Adrenal gland (tissue), 9 donors: ENCODE measurements at regions not wholly inside any gene's neighbourhood (a gene's known extent, or its start where the extent isn't known, plus 50 kb on each side); places are given as distances from the start of the nearest gene placed in this dataset.

ENCODE experiments used
- DNase-seq, 7 donors: peaks; one replicate each; pipeline ENCODE4 v3.0.0-alpha.2; 2019 to 2020
- H3K27ac ChIP-seq, 5 donors: fragments of 200-600 bp; sonication (generic) in 4 of 5; 1 replicate in 3 of 5; 2 replicates in 2 of 5; pipeline versions ENCODE4 v1.5.1 to v1.8.0; 2016 to 2020; ENCODE audit warnings: mild to moderate bottlenecking in 1 of 5
- H3K27me3 ChIP-seq: fragments of 200-600 bp; 2 replicates; pipeline ENCODE4 v1.8.0; 2021
- H3K36me3 ChIP-seq, 2 donors: fragments of 200-600 bp; replicated peaks in 1 of 2; 1 replicate in 1 of 2; 2 replicates in 1 of 2; pipeline versions ENCODE4 v1.5.1 to v1.8.0; 2018 to 2022
- H3K4me1 ChIP-seq, 2 donors: fragments of 200-600 bp; replicated peaks in 1 of 2; 1 replicate in 1 of 2; 2 replicates in 1 of 2; pipeline versions ENCODE4 v1.5.1 to v1.8.0; 2018 to 2021
- H3K4me3 ChIP-seq, 4 donors: fragments of 200-600 bp; sonication (generic) in 3 of 4; one replicate each; pipeline ENCODE4 v1.5.1; 2016 to 2018
- H3K9me3 ChIP-seq, 3 donors: fragments of 200-600 bp; sonication (generic) in 1 of 3; replicated peaks in 1 of 3; 1 replicate in 2 of 3; 2 replicates in 1 of 3; pipeline versions ENCODE4 v1.5.1 to v1.8.0; 2016 to 2021
- CTCF ChIP-seq, 6 experiments: fragments of 450-650 bp in 4 of 6; fragments of 200-600 bp in 2 of 6; sonication (generic) in 1 of 6; IDR thresholded peaks; 1 replicate in 5 of 6; 2 replicates in 1 of 6; pipeline versions ENCODE4 v1.5.1 to v1.8.0; 2016 to 2021; ENCODE audit warnings: antibody characterized with exemption in 6 of 6, mild to moderate bottlenecking in 2 of 6, moderate library complexity in 1 of 6
- POLR2A ChIP-seq, 2 donors: fragments of 450-650 bp; IDR thresholded peaks; one replicate each; pipeline ENCODE4 v1.6.1; 2017; ENCODE audit warnings: antibody characterized with exemption in 2 of 2, mild to moderate bottlenecking in 2 of 2, moderate library complexity in 1 of 2
- WGBS, 4 donors: extraction: QIAGEN DNeasy Blood & Tissue Kit in 2 of 4; methylation state at CpG; one replicate each; pipeline versions ENCODE4 v1.1.5 to v1.1.7; 2013 to 2017; 5-methylcytosine and 5-hydroxymethylcytosine counted together
- intact Hi-C, 2 donors: fragments of 100-400 bp; cut with DNase I; formaldehyde crosslinking; loops; one replicate each; pipeline versions ENCODE4 v1.14.1 to v1.15.0; 2022 to 2023
- donor health status: healthy with polysubstance abuse.
- donor health status: Bipolar disorder and iron deficiency.
- donor health status: DM: yes; HTN: yes; CAD: no.
- donor health status: DM: no; HTN: no; CAD: no.
- donor health status: DM: no; HTN: no; CAD: no.

- intact Hi-C loops, result no loop called here
- Histone ChIP-seq H3K4me1 (no peaks in the 10 kb centered on the region), H3K4me3 (no peak overlapping the region), H3K27me3 (no peaks in the 10 kb centered on the region), H3K36me3 (no peaks in the 10 kb centered on the region), H3K9me3 (no peaks in the 10 kb centered on the region), H3K27ac (no peak overlapping the region)
- 86 to 100% (median 90%) methylated on average over 5 to 14 of the region's 14 CpGs for WGBS, 4 donors
- no peak for DNase-seq
- TF ChIP-seq CTCF (IDR thresholded peaks at IDR 0.05) (no peak), POLR2A (IDR thresholded peaks at IDR 0.05) (no peak)
Observed at GRCh38 chr21:43291347-43291950, 122.6 kb downstream of the CRYAA start.

GRCh38 chr21:43290421-43291346 lies 121.9 kb downstream of the CRYAA start:
- no peak overlapping the region for H3K4me3 ChIP-seq
- no peaks in the 10 kb centered on the region for H3K36me3 ChIP-seq
- H3K27me3 ChIP-seq, result no peaks in the 10 kb centered on the region
- no peaks in the 10 kb centered on the region for H3K9me3 ChIP-seq
- intact Hi-C loops, result no loop called here
- no peak for DNase-seq
- whole genome bisulfite sequencing, 4 donors, result 66 to 77% (median 71%) methylated on average over 10 to 36 of the region's 36 CpGs
- no peaks in the 10 kb centered on the region for H3K4me1 ChIP-seq
- no peak for TF ChIP-seq POLR2A (IDR thresholded peaks at IDR 0.05)
- TF ChIP-seq CTCF (IDR thresholded peaks at IDR 0.05), result no peak
- no peak overlapping the region for H3K27ac ChIP-seq

DNA sequence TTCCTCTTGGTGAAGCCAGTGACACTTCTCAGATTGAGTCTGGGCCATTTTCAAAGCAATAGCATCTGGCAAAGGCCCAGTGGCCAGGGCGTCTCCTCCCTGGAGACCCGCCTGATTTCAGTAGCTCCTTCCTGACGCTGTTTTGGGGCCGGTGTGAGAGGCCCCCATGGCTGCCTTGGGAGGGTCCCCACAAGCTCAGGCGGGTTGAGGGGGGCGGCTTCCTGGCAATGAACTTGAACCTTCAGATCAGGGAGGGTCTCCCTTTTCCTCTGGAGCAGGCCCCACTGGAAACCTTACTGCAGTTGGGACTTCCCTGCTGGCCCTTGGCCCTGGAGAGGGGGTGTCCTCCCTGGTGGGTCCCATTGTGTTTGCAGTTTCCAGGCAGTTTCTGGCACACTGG lies 121.2 kb downstream of the CRYAA start:
- H3K9me3 ChIP-seq, result no peaks in the 10 kb centered on the region
- H3K4me3 ChIP-seq, result no peak overlapping the region
- WGBS, 4 donors, result 86 to 92% (median 88%) methylated on average over 5 to 6 of the region's 6 CpGs
- no peak for DNase-seq
- intact Hi-C loops, result no loop called here
- H3K27me3 ChIP-seq, result no peaks in the 10 kb centered on the region
- H3K27ac ChIP-seq, result no peak overlapping the region
- H3K36me3 ChIP-seq, result no peaks in the 10 kb centered on the region
- TF ChIP-seq CTCF (IDR thresholded peaks at IDR 0.05) (no peak), POLR2A (IDR thresholded peaks at IDR 0.05) (no peak)
- no peaks in the 10 kb centered on the region for H3K4me1 ChIP-seq

DNA sequence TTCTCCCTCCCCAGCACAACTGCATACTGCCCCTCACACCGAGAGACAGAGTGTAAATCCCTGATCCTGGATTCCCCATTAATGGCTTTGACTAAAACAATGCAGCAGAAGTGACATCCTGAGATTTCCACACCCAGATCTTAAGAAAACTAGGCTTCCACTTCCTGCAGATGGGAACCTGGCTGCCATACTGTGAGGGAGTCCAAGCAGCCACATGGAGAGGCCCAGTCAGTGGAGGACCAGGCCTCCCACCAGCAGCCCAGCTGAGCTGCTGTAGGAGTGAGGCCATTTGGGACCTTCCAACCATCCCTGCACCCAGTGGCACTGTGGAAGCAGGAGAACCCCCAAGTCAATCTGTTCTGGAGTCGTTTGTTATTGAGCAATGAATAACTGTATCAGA lies 120.6 kb downstream of the CRYAA start:
- intact Hi-C loops, result no loop called here
- Histone ChIP-seq H3K27me3 (no peaks in the 10 kb centered on the region), H3K36me3 (no peaks in the 10 kb centered on the region), H3K4me3 (no peak overlapping the region), H3K9me3 (no peaks in the 10 kb centered on the region), H3K4me1 (no peaks in the 10 kb centered on the region), H3K27ac (no peak overlapping the region)
- 85 to 95% (median 93%) methylated on average over 2 of the region's 2 CpGs for WGBS, 4 donors
- no peak for TF ChIP-seq CTCF (IDR thresholded peaks at IDR 0.05)
- no peak for TF ChIP-seq POLR2A (IDR thresholded peaks at IDR 0.05)
- DNase-seq, result no peak
